ENCODE measurements at regions not wholly inside any gene's neighbourhood (a gene's known extent, or its start where the extent isn't known, plus 50 kb on each side); places are given as distances from the start of the nearest gene placed in this dataset.

DNA sequence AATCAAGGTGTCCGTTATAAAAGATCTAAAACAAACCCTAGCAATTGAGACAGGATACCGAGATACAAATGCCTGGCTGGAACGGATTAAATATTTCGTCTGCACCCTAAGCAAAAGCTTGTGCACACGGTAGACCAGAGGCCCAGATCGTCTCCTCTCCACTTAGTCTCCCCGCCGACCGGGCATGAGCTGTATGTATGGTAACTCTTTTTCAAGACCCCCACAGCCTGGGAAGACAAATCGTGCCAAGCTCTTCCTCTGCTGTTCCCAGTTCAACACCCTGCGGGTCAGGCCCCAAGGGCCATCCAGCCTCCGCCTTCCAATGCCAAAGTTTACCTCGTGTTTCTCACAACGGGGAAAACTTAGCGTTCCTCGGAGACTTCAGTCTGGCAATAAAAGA lies 285.7 kb upstream of the GALNT17 start:
- Histone ChIP-seq H3K9me3 (replicated peaks; ENCODE audit: control insufficient read depth, insufficient read depth, low read length) (no peaks in the 10 kb centered on the region), H4K20me1 (replicated peaks; ENCODE audit: control insufficient read depth, extremely low read depth, insufficient read depth, low read length) (no peaks in the 10 kb centered on the region), H3K4me2 (ENCODE audit: insufficient read depth, low read length) (no peak overlapping the region), H3K27ac (ENCODE audit: insufficient read depth, low read depth, low read length) (no peak overlapping the region), H3K36me3 (ENCODE audit: control insufficient read depth in 2 of 2, extremely low read depth in 1 of 2, insufficient read depth in 2 of 2, low read length in 2 of 2) (no peaks in the 10 kb centered on the region), H2AFZ (ENCODE audit: low read depth, low read length) (no peak overlapping the region), H3K9ac (replicated peaks; ENCODE audit: extremely low read depth, insufficient read depth, low read length) (no peak overlapping the region), H3K4me3 (replicated peaks in 1 of 3; ENCODE audit: insufficient read depth in 1 of 3, low read depth in 1 of 3, low read length in 3 of 3) (no peak overlapping the region), H3K9me1 (replicated peaks; ENCODE audit: control insufficient read depth, extremely low read depth, insufficient read depth, low read length) (no peaks in the 10 kb centered on the region), H3K4me1 (ENCODE audit: control insufficient read depth, extremely low read depth, insufficient read depth, low read length) (no peaks in the 10 kb centered on the region), H3K79me2 (ENCODE audit: control insufficient read depth, insufficient read depth, low read length) (no peaks in the 10 kb centered on the region), H3K27me3 (ENCODE audit: control insufficient read depth in 2 of 2, insufficient read depth in 2 of 2, low read length in 2 of 2) (no peaks in the 10 kb centered on the region)
- dilution Hi-C loops (cut with MboI; ENCODE audit: extremely low pct_ligation_motif_present, low sequenced_read_pairs), result no loop called here
- ChIA-PET POLR2A (no interaction called here), CTCF (no interaction called here)
- DNase-seq (ENCODE audit: low read depth, low spot score) (no peak), FAIRE-seq (no peak)
- TF ChIP-seq, protein P1, sequence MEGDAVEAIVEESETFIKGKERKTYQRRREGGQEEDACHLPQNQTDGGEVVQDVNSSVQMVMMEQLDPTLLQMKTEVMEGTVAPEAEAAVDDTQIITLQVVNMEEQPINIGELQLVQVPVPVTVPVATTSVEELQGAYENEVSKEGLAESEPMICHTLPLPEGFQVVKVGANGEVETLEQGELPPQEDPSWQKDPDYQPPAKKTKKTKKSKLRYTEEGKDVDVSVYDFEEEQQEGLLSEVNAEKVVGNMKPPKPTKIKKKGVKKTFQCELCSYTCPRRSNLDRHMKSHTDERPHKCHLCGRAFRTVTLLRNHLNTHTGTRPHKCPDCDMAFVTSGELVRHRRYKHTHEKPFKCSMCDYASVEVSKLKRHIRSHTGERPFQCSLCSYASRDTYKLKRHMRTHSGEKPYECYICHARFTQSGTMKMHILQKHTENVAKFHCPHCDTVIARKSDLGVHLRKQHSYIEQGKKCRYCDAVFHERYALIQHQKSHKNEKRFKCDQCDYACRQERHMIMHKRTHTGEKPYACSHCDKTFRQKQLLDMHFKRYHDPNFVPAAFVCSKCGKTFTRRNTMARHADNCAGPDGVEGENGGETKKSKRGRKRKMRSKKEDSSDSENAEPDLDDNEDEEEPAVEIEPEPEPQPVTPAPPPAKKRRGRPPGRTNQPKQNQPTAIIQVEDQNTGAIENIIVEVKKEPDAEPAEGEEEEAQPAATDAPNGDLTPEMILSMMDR (IDR thresholded peaks at IDR 0.05; ENCODE audit: extremely low read depth in 1 of 2, insufficient read depth in 1 of 2, low read depth in 1 of 2, low read length in 2 of 2), result no peak
- intact Hi-C loops (cut with micrococcal nuclease), result no loop called here
- BruUV-seq (replicated peaks), result no TSS peak

DNA sequence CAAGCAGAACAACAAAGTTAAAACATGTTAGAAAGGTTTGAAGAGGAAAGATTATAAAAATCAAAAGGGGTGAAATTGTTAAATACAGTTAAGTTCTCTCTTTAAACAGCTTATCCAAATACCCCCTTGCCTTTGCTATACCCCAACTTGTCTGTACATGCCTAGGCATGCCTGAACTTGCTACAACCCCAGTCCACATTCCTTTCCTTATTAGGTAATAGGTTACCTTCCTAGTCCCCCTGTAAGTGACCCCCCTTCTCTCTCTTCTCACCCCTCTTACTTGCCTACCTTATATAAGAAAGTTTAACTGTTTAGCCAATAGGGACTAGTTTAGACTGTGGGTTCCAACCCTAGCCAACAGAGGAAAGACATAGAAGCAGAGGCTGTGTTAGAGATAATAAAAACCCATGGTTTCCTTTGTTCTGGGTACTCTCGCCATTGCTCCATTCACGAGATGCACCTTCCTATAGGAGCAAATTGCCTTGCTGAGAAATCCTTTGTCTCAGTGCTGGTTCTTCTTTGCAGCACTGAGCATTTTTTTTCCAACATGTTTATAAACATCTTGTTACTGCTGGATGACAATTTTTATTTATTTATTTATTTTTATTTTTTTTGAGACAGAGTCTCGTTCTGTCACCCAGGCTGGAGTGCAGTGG lies 282.2 kb upstream of the GALNT17 start:
- Histone ChIP-seq H3K9me1 (replicated peaks; ENCODE audit: control insufficient read depth, extremely low read depth, insufficient read depth, low read length) (no peaks in the 10 kb centered on the region), H3K9ac (replicated peaks; ENCODE audit: extremely low read depth, insufficient read depth, low read length) (no peak overlapping the region), H4K20me1 (replicated peaks; ENCODE audit: control insufficient read depth, extremely low read depth, insufficient read depth, low read length) (no peaks in the 10 kb centered on the region), H3K4me1 (ENCODE audit: control insufficient read depth, extremely low read depth, insufficient read depth, low read length) (no peaks in the 10 kb centered on the region), H3K4me3 (replicated peaks in 1 of 3; ENCODE audit: insufficient read depth in 1 of 3, low read depth in 1 of 3, low read length in 3 of 3) (no peak overlapping the region), H2AFZ (ENCODE audit: low read depth, low read length) (no peak overlapping the region), H3K27me3 (ENCODE audit: control insufficient read depth in 2 of 2, insufficient read depth in 2 of 2, low read length in 2 of 2) (no peaks in the 10 kb centered on the region), H3K27ac (ENCODE audit: insufficient read depth, low read depth, low read length) (no peak overlapping the region), H3K9me3 (replicated peaks; ENCODE audit: control insufficient read depth, insufficient read depth, low read length) (no peaks in the 10 kb centered on the region), H3K4me2 (ENCODE audit: insufficient read depth, low read length) (no peak overlapping the region), H3K36me3 (ENCODE audit: control insufficient read depth in 2 of 2, extremely low read depth in 1 of 2, insufficient read depth in 2 of 2, low read length in 2 of 2) (no peaks in the 10 kb centered on the region), H3K79me2 (ENCODE audit: control insufficient read depth, insufficient read depth, low read length) (no peaks in the 10 kb centered on the region)
- POLR2A ChIA-PET, result no interaction called here
- CTCF ChIA-PET, result no interaction called here
- dilution Hi-C loops (cut with MboI; ENCODE audit: extremely low pct_ligation_motif_present, low sequenced_read_pairs), result no loop called here
- intact Hi-C loops (cut with micrococcal nuclease), result no loop called here
- no TSS peak for BruUV-seq (replicated peaks)
- DNase-seq (ENCODE audit: low read depth, low spot score) (no peak), FAIRE-seq (no peak)
- no peak for TF ChIP-seq POLR2AphosphoS5 (IDR thresholded peaks at IDR 0.05; ENCODE audit: insufficient read depth, low read depth, low read length)
- no peak for TF ChIP-seq GATA2 (IDR thresholded peaks at IDR 0.05; ENCODE audit: insufficient read depth, insufficient read length, low read depth, low read length)
- no peak for TF ChIP-seq POLR2A (IDR thresholded peaks at IDR 0.05; ENCODE audit: low read depth, low read length)
- no peak for TF ChIP-seq FOS (IDR thresholded peaks at IDR 0.05; ENCODE audit: borderline replicate concordance, insufficient read depth, low read length)
- TF ChIP-seq, protein P1 (IDR thresholded peaks at IDR 0.05; ENCODE audit: extremely low read depth in 1 of 2, insufficient read depth in 1 of 2, low read depth in 1 of 2, low read length in 2 of 2), result no peak
- TF ChIP-seq EZH2 (IDR thresholded peaks at IDR 0.05; ENCODE audit: borderline replicate concordance, low read depth, low read length, severe bottlenecking), result no peak
